H1 (cell line): ENCODE measurements at regions not wholly inside any gene's neighbourhood (a gene's known extent, or its start where the extent isn't known, plus 50 kb on each side); places are given as distances from the start of the nearest gene placed in this dataset.

Experiments
- CTCF ChIA-PET: fragments of 300-600 bp; sonication (Branson Sonifier 250); formaldehyde crosslinking; loops from one replicate; lab custom pipeline; 2021; ENCODE audit not compliant: partially characterized antibody; lab: Charles Lee
- POLR2A ChIA-PET: fragments of 300-600 bp; sonication (Branson Sonifier 250); formaldehyde crosslinking; loops from one replicate; lab custom pipeline; 2021; ENCODE audit warnings: inconsistent platforms; ENCODE audit not compliant: partially characterized antibody; lab: Charles Lee
- DNase-seq, 2 experiments: peaks; one replicate each; pipeline versions ENCODE4 v3.0.0 to v3.0.0-alpha.2; 2010 to 2022; ENCODE audit warnings: low spot score in 2 of 2, low read depth in 1 of 2, mixed read lengths in 1 of 2
- FAIRE-seq: peaks from 2 replicates; lab custom pipeline; 2011; peaks lifted over from hg19 to GRCh38; lab: Jason Lieb, UNC
- H2AFZ ChIP-seq: 2 replicates; pipeline ENCODE4 v1.8.1; 2012; ENCODE audit warnings: low read length, inconsistent platforms
- H2AK5ac ChIP-seq: 2 replicates; pipeline ENCODE4 v1.6.1; 2013; ENCODE audit warnings: low read depth, low read length
- H2BK120ac ChIP-seq: replicated peaks from 2 replicates; pipeline ENCODE3; 2013; ENCODE audit warnings: low read depth, low read length, inconsistent platforms
- H2BK12ac ChIP-seq: 2 replicates; pipeline ENCODE4 v1.6.1; 2013; ENCODE audit warnings: low read depth, low read length
- H2BK15ac ChIP-seq: 2 replicates; pipeline ENCODE4 v1.6.1; 2013; ENCODE audit warnings: low read length
- H2BK20ac ChIP-seq: 2 replicates; pipeline ENCODE4 v1.6.1; 2013; ENCODE audit warnings: low read length
- H2BK5ac ChIP-seq: 2 replicates; pipeline ENCODE4 v1.6.1; 2013; ENCODE audit warnings: low read depth, low read length
- H3K14ac ChIP-seq: 2 replicates; pipeline ENCODE4 v1.6.1; 2013; ENCODE audit warnings: inconsistent platforms; ENCODE audit not compliant: insufficient read length
- H3K18ac ChIP-seq: 2 replicates; pipeline ENCODE4 v1.6.1; 2013; ENCODE audit warnings: low read length; ENCODE audit errors: extremely low read depth
- H3K23ac ChIP-seq: 2 replicates; pipeline ENCODE4 v1.6.1; 2013; ENCODE audit warnings: inconsistent platforms; ENCODE audit not compliant: insufficient read length
- H3K23me2 ChIP-seq: 2 replicates; pipeline ENCODE4 v1.6.1; 2013; ENCODE audit warnings: low read depth, low read length
- H3K27ac ChIP-seq: 2 replicates; pipeline ENCODE4 v1.6.1; 2011; ENCODE audit warnings: low read depth, low read length, inconsistent platforms
- H3K27me3 ChIP-seq, 4 experiments: replicated peaks in 1 of 4; 1 replicate in 1 of 4; 2 replicates in 3 of 4; pipeline versions ENCODE4 v1.6.1 to v1.8.1; 2011 to 2013; ENCODE audit warnings: low read length in 3 of 4, mild to moderate bottlenecking in 3 of 4, inconsistent platforms in 2 of 4, mixed read lengths in 2 of 4, moderate library complexity in 1 of 4; ENCODE audit not compliant: control insufficient read depth in 3 of 4, insufficient read depth in 3 of 4; ENCODE audit errors: extremely low read depth in 1 of 4
- H3K36me3 ChIP-seq, 4 experiments: 2 replicates each; pipeline versions ENCODE4 v1.6.1 to v1.8.1; 2011 to 2013; ENCODE audit warnings: mild to moderate bottlenecking in 4 of 4, low read length in 3 of 4, moderate library complexity in 2 of 4, control low read depth in 1 of 4, inconsistent platforms in 1 of 4; ENCODE audit not compliant: insufficient read depth in 4 of 4, control insufficient read depth in 2 of 4
- H3K4ac ChIP-seq: replicated peaks from 2 replicates; pipeline ENCODE3; 2013; ENCODE audit warnings: low read length, low read depth, mixed read lengths, inconsistent platforms; ENCODE audit not compliant: insufficient read length
- H3K4me1 ChIP-seq, 4 experiments: replicated peaks in 1 of 4; 1 replicate in 1 of 4; 2 replicates in 3 of 4; pipeline versions ENCODE4 v1.6.1 to v1.8.1; 2011 to 2013; ENCODE audit warnings: low read length in 3 of 4, inconsistent platforms in 2 of 4, mixed read lengths in 1 of 4; ENCODE audit not compliant: insufficient read depth in 4 of 4, control insufficient read depth in 3 of 4
- H3K4me2 ChIP-seq, 2 experiments: 2 replicates each; pipeline versions ENCODE4 v1.6.1 to v1.8.1; 2011 to 2013; ENCODE audit warnings: low read depth in 2 of 2, low read length in 2 of 2, control low read depth in 1 of 2, inconsistent platforms in 1 of 2, mild to moderate bottlenecking in 1 of 2; ENCODE audit not compliant: insufficient read depth in 1 of 2
- H3K4me3 ChIP-seq, 4 experiments: fragments of 200-600, 300-600 bp in 1 of 4; sonication (generic), shearing (Covaris generic), sonication (Bioruptor Twin) in 1 of 4; 2 replicates each; pipeline versions ENCODE4 v1.5.1 to v1.8.1; 2011 to 2016; ENCODE audit warnings: low read length in 4 of 4, low read depth in 3 of 4, control low read depth in 2 of 4, inconsistent platforms in 2 of 4, mild to moderate bottlenecking in 2 of 4, mixed read lengths in 1 of 4, moderate library complexity in 1 of 4; ENCODE audit not compliant: insufficient read depth in 2 of 4; ENCODE audit errors: extremely low read depth in 1 of 4
- H3K56ac ChIP-seq: replicated peaks from 2 replicates; pipeline ENCODE3; 2013; ENCODE audit warnings: low read depth, mild to moderate bottlenecking, mixed read lengths, low read length, inconsistent platforms; ENCODE audit not compliant: insufficient read length
- H3K79me1 ChIP-seq: 2 replicates; pipeline ENCODE4 v1.6.1; 2013; ENCODE audit warnings: low read depth, low read length, control low read depth
- H3K79me2 ChIP-seq, 2 experiments: 2 replicates each; pipeline versions ENCODE4 v1.6.1 to v1.8.1; 2012 to 2013; ENCODE audit warnings: low read length in 2 of 2, mild to moderate bottlenecking in 2 of 2, inconsistent platforms in 1 of 2; ENCODE audit not compliant: insufficient read depth in 2 of 2, control insufficient read depth in 1 of 2
- H3K9ac ChIP-seq, 4 experiments: replicated peaks in 1 of 4; 1 replicate in 1 of 4; 2 replicates in 3 of 4; pipeline versions ENCODE4 v1.6.1 to v1.8.1; 2011 to 2013; ENCODE audit warnings: low read depth in 3 of 4, low read length in 3 of 4, control low read depth in 2 of 4, mild to moderate bottlenecking in 2 of 4, moderate library complexity in 2 of 4, inconsistent platforms in 1 of 4; ENCODE audit errors: extremely low read depth in 1 of 4
- H3K9me3 ChIP-seq, 2 experiments: 2 replicates each; pipeline versions ENCODE4 v1.6.1 to v1.8.1; 2012 to 2013; ENCODE audit warnings: mild to moderate bottlenecking in 2 of 2, moderate library complexity in 2 of 2, control low read depth in 1 of 2, inconsistent platforms in 1 of 2, low read depth in 1 of 2, low read length in 1 of 2, mixed read lengths in 1 of 2; ENCODE audit not compliant: insufficient read depth in 2 of 2
- H4K20me1 ChIP-seq, 2 experiments: replicated peaks in 1 of 2; 2 replicates each; pipeline versions ENCODE3 to v1.8.1; 2011 to 2013; ENCODE audit warnings: inconsistent platforms in 2 of 2, low read length in 2 of 2, mild to moderate bottlenecking in 1 of 2; ENCODE audit not compliant: insufficient read depth in 2 of 2, control insufficient read depth in 1 of 2
- H4K5ac ChIP-seq: 2 replicates; pipeline ENCODE4 v1.6.1; 2013; ENCODE audit warnings: low read length, low read depth, mixed read lengths, inconsistent platforms; ENCODE audit not compliant: insufficient read length
- H4K8ac ChIP-seq: 2 replicates; pipeline ENCODE4 v1.8.0; 2013; ENCODE audit warnings: mild to moderate bottlenecking, moderate library complexity, low read length, inconsistent platforms; ENCODE audit not compliant: insufficient read depth; ENCODE audit errors: extremely low read depth
- H4K91ac ChIP-seq: replicated peaks from 2 replicates; pipeline ENCODE3; 2013; ENCODE audit warnings: low read length, mixed read lengths, inconsistent platforms; ENCODE audit not compliant: insufficient read length
- SP2 ChIP-seq: IDR thresholded peaks from 2 replicates; pipeline ENCODE4 v1.6.1; 2012; ENCODE audit warnings: mild to moderate bottlenecking, low read length, inconsistent platforms

GRCh38 chr12:75881920-75882319 lies 149.7 kb downstream of the PHLDA1 start:
- no peak overlapping the region for H4K8ac ChIP-seq
- no peak overlapping the region for H4K5ac ChIP-seq
- no peak overlapping the region; a peak in 1 of 8 replicates for H3K4me3 ChIP-seq
- no peak overlapping the region for H2BK12ac ChIP-seq
- no peak overlapping the region for H2BK5ac ChIP-seq
- no peak overlapping the region for H2AK5ac ChIP-seq
- no peak overlapping the region for H2BK20ac ChIP-seq
- no peak overlapping the region for H3K14ac ChIP-seq
- TF ChIP-seq SP2, result no peak
- ChIA-PET CTCF (interaction anchor here (0.6 to 2.4 kb wide), 3 partner anchors 8 to 155 kb away, joined by 3 to 9 read pairs (median 3); no protein-coding TSS in a partner anchor), POLR2A (no interaction called here)
- no peaks in the 10 kb centered on the region; a peak in 1 of 7 replicates for H3K27me3 ChIP-seq
- peaks cover 0 to 14% (median 5%) of the 10 kb centered on the region in 4 experiments; a peak in 4 of 7 replicates for H3K4me1 ChIP-seq
- no peak overlapping the region for H4K91ac ChIP-seq
- no peak for FAIRE-seq
- H3K79me2 ChIP-seq, result no peaks in the 10 kb centered on the region
- H2BK15ac ChIP-seq, result no peak overlapping the region
- no peak overlapping the region for H3K56ac ChIP-seq
- H3K4me2 ChIP-seq, result no peak overlapping the region
- no peak overlapping the region for H3K27ac ChIP-seq
- no peak overlapping the region for H3K4ac ChIP-seq
- no peaks in the 10 kb centered on the region for H3K36me3 ChIP-seq
- H3K23ac ChIP-seq, result no peak overlapping the region
- no peaks in the 10 kb centered on the region for H3K9me3 ChIP-seq
- no peak for DNase-seq
- H2AFZ ChIP-seq, result no peak overlapping the region
- H3K9ac ChIP-seq, result no peak overlapping the region
- H3K79me1 ChIP-seq, result no peaks in the 10 kb centered on the region
- no peak overlapping the region for H2BK120ac ChIP-seq
- no peaks in the 10 kb centered on the region for H4K20me1 ChIP-seq
- H3K18ac ChIP-seq, result no peak overlapping the region
- no peaks in the 10 kb centered on the region for H3K23me2 ChIP-seq
